GM18867 (cell line): ENCODE measurements at regions not wholly inside any gene's neighbourhood (a gene's known extent, or its start where the extent isn't known, plus 50 kb on each side); places are given as distances from the start of the nearest gene placed in this dataset.
A peak's percentile ranks its signal among the peaks of the same experiment; 100 is the strongest.
"Not testable (repeated sequence)": the region's sequence is repeated elsewhere in the genome, so short reads cannot be mapped to it uniquely, and the experiment has no call there.

Experiments used
- ATAC-seq: cut with Tn5 transposase; IDR thresholded peaks from one replicate; pipeline ENCODE4 v1.9.1; 2021; ENCODE audit warnings: mild to moderate bottlenecking, moderate library complexity; ENCODE audit not compliant: unreplicated experiment

- no peak for ATAC-seq
These were observed 763.1 kb downstream of the TAF11L14 start for GRCh38 chr5:18397371-18397770.

- no peak for ATAC-seq
These were observed 763.6 kb downstream of the TAF11L14 start for GRCh38 chr5:18397891-18398290.

- not testable (repeated sequence) for ATAC-seq
These were observed 765.4 kb downstream of the TAF11L14 start for GRCh38 chr5:18399461-18400327.

GRCh38 chr5:18403141-18403540 is 768.9 kb downstream of the TAF11L14 start:
- ATAC-seq: no peak

- no peak for ATAC-seq
These were observed 769.7 kb downstream of the TAF11L14 start for GRCh38 chr5:18403941-18404438.

- no peak for ATAC-seq
These were observed 786.5 kb downstream of the TAF11L14 start for GRCh38 chr5:18420711-18421110.

- no peak for ATAC-seq
These were observed 799.1 kb downstream of the TAF11L14 start for GRCh38 chr5:18433336-18433735.

GRCh38 chr5:18438126-18438525 is 803.9 kb downstream of the TAF11L14 start:
- ATAC-seq: no peak

GRCh38 chr5:18455521-18455920 is 821.3 kb downstream of the TAF11L14 start:
- ATAC-seq: no peak

- ATAC-seq: no peak
These were observed 823.0 kb downstream of the TAF11L14 start for GRCh38 chr5:18457255-18457654.

- no peak for ATAC-seq
These were observed 827.5 kb downstream of the TAF11L14 start for GRCh38 chr5:18461766-18462165.

- ATAC-seq: peak; percentile 85
These were observed 831.8 kb downstream of the TAF11L14 start for GRCh38 chr5:18465833-18466681.

GRCh38 chr5:18466731-18467130 is 832.5 kb downstream of the TAF11L14 start:
- ATAC-seq: no peak

GRCh38 chr5:18471791-18472190 is 837.5 kb downstream of the TAF11L14 start:
- ATAC-seq: not testable (repeated sequence)

- ATAC-seq: no peak
These were observed 849.2 kb downstream of the TAF11L14 start for GRCh38 chr5:18483451-18483850.

GRCh38 chr5:18487928-18488480 is 853.7 kb downstream of the TAF11L14 start:
- ATAC-seq: peak; percentile 60

- ATAC-seq: no peak
These were observed 855.4 kb downstream of the TAF11L14 start for GRCh38 chr5:18489703-18490102.

GRCh38 chr5:18491349-18491748 is 857.1 kb downstream of the TAF11L14 start:
- ATAC-seq: no peak

GRCh38 chr5:18495157-18495556 is 860.9 kb downstream of the TAF11L14 start:
- no peak for ATAC-seq

- ATAC-seq: no peak
These were observed 861.8 kb downstream of the TAF11L14 start for GRCh38 chr5:18496041-18496440.

GRCh38 chr5:18497089-18497488 is 862.8 kb downstream of the TAF11L14 start:
- no peak for ATAC-seq
